OCI-LY3 (cell line): ENCODE measurements at regions not wholly inside any gene's neighbourhood (a gene's known extent, or its start where the extent isn't known, plus 50 kb on each side); places are given as distances from the start of the nearest gene placed in this dataset.

Source experiments
- CTCF ChIP-seq: fragments of 200-600, 300-600 bp; sonication (generic); IDR thresholded peaks from 2 replicates; pipeline ENCODE4 v1.5.1; 2014; ENCODE audit warnings: antibody characterized with exemption, low read length, low read depth
- EZH2phosphoT487 ChIP-seq: fragments of 200-600 bp; shearing (Covaris generic); IDR thresholded peaks from 2 replicates; pipeline ENCODE4 v1.6.1; 2018; ENCODE audit warnings: antibody characterized with exemption, mixed run types, low read depth

GRCh38 chr4:182139491-182139890 lies 103.7 kb upstream of the TENM3 start:
- no peak for TF ChIP-seq CTCF
- no peak for TF ChIP-seq EZH2phosphoT487
